RWPE1 (cell line): ENCODE measurements at regions not wholly inside any gene's neighbourhood (a gene's known extent, or its start where the extent isn't known, plus 50 kb on each side); places are given as distances from the start of the nearest gene placed in this dataset.

ENCODE experiments used
- CTCF ChIA-PET: fragments of 350-600 bp; sonication (Branson Sonifier 250); formaldehyde crosslinking; extraction: SDS; loops from one replicate; lab custom pipeline; 2021; lab: Yijun Ruan, JAX
- POLR2A ChIA-PET: fragments of 400-600 bp; formaldehyde crosslinking; extraction: SDS; loops from one replicate; lab custom pipeline; 2020; ENCODE audit warnings: antibody characterized with exemption; ENCODE audit not compliant: low non-redundant PET; lab: Yijun Ruan, JAX
- DNase-seq: peaks from one replicate; pipeline ENCODE4 v3.0.0; 2012; ENCODE audit warnings: low spot score
- H3K27ac ChIP-seq: fragments of 450-650 bp; 2 replicates; pipeline ENCODE4 v1.5.1; 2017
- CTCF ChIP-seq: fragments of 450-650 bp; conservative IDR thresholded peaks from 2 replicates; pipeline ENCODE4 v1.5.1; 2017; ENCODE audit warnings: low read depth, mild to moderate bottlenecking

GRCh38 chr4:32180086-32180485 is 1459.9 kb downstream of the PCDH7 start:
- CTCF ChIA-PET, result interaction anchor here (0.6 kb wide), 1 partner anchor 119 kb away, joined by 5 read pairs; no protein-coding TSS in a partner anchor
- TF ChIP-seq CTCF, result no peak
- POLR2A ChIA-PET, result no interaction called here
- no peak overlapping the region for H3K27ac ChIP-seq
- no peak for DNase-seq

- ChIA-PET CTCF (no interaction called here), POLR2A (no interaction called here)
- no peak overlapping the region for H3K27ac ChIP-seq
- no peak for TF ChIP-seq CTCF
- DNase-seq, result no peak
Observed at GRCh38 chr4:32184186-32184585, 1464.0 kb downstream of the PCDH7 start.

GRCh38 chr4:32189130-32189529 is 1469.0 kb downstream of the PCDH7 start:
- POLR2A ChIA-PET, result interaction anchor here (0.6 kb wide), 1 partner anchor 94 kb away, joined by 3 read pairs; no protein-coding TSS in a partner anchor
- no peak overlapping the region for H3K27ac ChIP-seq
- no peak for TF ChIP-seq CTCF
- no peak for DNase-seq
- CTCF ChIA-PET, result no interaction called here

- ChIA-PET CTCF (no interaction called here), POLR2A (no interaction called here)
- no peak for DNase-seq
- TF ChIP-seq CTCF, result no peak
- H3K27ac ChIP-seq, result no peak overlapping the region
Observed at GRCh38 chr4:32189788-32190187, 1469.6 kb downstream of the PCDH7 start.

- CTCF ChIA-PET, result interaction anchor here (0.6 kb wide), 1 partner anchor 478 kb away, joined by 3 read pairs; no protein-coding TSS in a partner anchor
- POLR2A ChIA-PET, result no interaction called here
- no peak for DNase-seq
- no peak overlapping the region for H3K27ac ChIP-seq
- no peak for TF ChIP-seq CTCF
Observed at GRCh38 chr4:32191961-32192360, 1471.8 kb downstream of the PCDH7 start.

GRCh38 chr4:32192363-32192762 is 1472.2 kb downstream of the PCDH7 start:
- DNase-seq, result no peak
- H3K27ac ChIP-seq, result no peak overlapping the region
- ChIA-PET POLR2A (no interaction called here), CTCF (no interaction called here)
- no peak for TF ChIP-seq CTCF

GRCh38 chr4:32192991-32193390 is 1472.8 kb downstream of the PCDH7 start:
- TF ChIP-seq CTCF, result no peak
- ChIA-PET CTCF (no interaction called here), POLR2A (no interaction called here)
- no peak overlapping the region for H3K27ac ChIP-seq
- DNase-seq, result no peak
